ENCODE measurements at regions not wholly inside any gene's neighbourhood (a gene's known extent, or its start where the extent isn't known, plus 50 kb on each side); places are given as distances from the start of the nearest gene placed in this dataset.

GRCh38 chr5:62182802-62183201 lies 123.2 kb upstream of the KIF2A start:
- Histone ChIP-seq H3K9me2 (no peaks in the 10 kb centered on the region), H3K27me3 (ENCODE audit: insufficient read depth) (no peaks in the 10 kb centered on the region), H4K20me1 (ENCODE audit: insufficient read depth) (no peaks in the 10 kb centered on the region), H3K4me3 (ENCODE audit: low read depth in 2 of 2, low read length in 1 of 2) (no peak overlapping the region), H3K4me2 (no peak overlapping the region), H3K79me2 (ENCODE audit: insufficient read depth) (no peaks in the 10 kb centered on the region), H3K9ac (no peak overlapping the region), H3K36me3 (replicated peaks in 1 of 2; ENCODE audit: control insufficient read depth in 1 of 2, insufficient read depth in 2 of 2, low read length in 1 of 2) (no peaks in the 10 kb centered on the region), H2AFZ (ENCODE audit: low read depth) (no peak overlapping the region), H3K27ac (ENCODE audit: low read depth in 2 of 2, low read length in 1 of 2) (no peak overlapping the region), H3K9me3 (no peaks in the 10 kb centered on the region), H3F3A (replicated peaks; ENCODE audit: insufficient read depth) (no peaks in the 10 kb centered on the region), H3K4me1 (ENCODE audit: control insufficient read depth in 1 of 2, insufficient read depth in 2 of 2, low read depth in 1 of 2, low read length in 1 of 2) (no peaks in the 10 kb centered on the region; a peak in 1 of 4 replicates)
- ChIA-PET POLR2A (no interaction called here), CTCF (interaction anchor here (1.3 kb wide), 1 partner anchor 42 kb away, joined by 3 read pairs; no protein-coding TSS in a partner anchor)
- WGBS (ENCODE audit: low lambda C conversion rate): 42% methylated on average over 1 of the region's 1 CpG
- no peak for DNase-seq
- no peak for TF ChIP-seq TAF1 (IDR thresholded peaks at IDR 0.05; ENCODE audit: borderline replicate concordance, low read depth, low read length)
- no peak for TF ChIP-seq NRF1 (IDR thresholded peaks at IDR 0.05; ENCODE audit: low read depth, low read length)
- TF ChIP-seq, protein P1, sequence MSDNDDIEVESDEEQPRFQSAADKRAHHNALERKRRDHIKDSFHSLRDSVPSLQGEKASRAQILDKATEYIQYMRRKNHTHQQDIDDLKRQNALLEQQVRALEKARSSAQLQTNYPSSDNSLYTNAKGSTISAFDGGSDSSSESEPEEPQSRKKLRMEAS (IDR thresholded peaks at IDR 0.05; ENCODE audit: low read depth): no peak
- TF ChIP-seq EZH2phosphoT487 (IDR thresholded peaks at IDR 0.05; ENCODE audit: borderline replicate concordance, low read depth): no peak
- TF ChIP-seq, protein P2, sequence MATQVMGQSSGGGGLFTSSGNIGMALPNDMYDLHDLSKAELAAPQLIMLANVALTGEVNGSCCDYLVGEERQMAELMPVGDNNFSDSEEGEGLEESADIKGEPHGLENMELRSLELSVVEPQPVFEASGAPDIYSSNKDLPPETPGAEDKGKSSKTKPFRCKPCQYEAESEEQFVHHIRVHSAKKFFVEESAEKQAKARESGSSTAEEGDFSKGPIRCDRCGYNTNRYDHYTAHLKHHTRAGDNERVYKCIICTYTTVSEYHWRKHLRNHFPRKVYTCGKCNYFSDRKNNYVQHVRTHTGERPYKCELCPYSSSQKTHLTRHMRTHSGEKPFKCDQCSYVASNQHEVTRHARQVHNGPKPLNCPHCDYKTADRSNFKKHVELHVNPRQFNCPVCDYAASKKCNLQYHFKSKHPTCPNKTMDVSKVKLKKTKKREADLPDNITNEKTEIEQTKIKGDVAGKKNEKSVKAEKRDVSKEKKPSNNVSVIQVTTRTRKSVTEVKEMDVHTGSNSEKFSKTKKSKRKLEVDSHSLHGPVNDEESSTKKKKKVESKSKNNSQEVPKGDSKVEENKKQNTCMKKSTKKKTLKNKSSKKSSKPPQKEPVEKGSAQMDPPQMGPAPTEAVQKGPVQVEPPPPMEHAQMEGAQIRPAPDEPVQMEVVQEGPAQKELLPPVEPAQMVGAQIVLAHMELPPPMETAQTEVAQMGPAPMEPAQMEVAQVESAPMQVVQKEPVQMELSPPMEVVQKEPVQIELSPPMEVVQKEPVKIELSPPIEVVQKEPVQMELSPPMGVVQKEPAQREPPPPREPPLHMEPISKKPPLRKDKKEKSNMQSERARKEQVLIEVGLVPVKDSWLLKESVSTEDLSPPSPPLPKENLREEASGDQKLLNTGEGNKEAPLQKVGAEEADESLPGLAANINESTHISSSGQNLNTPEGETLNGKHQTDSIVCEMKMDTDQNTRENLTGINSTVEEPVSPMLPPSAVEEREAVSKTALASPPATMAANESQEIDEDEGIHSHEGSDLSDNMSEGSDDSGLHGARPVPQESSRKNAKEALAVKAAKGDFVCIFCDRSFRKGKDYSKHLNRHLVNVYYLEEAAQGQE (IDR thresholded peaks at IDR 0.05; ENCODE audit: low read depth, low read length): no peak
- no peak for TF ChIP-seq TEAD4 (IDR thresholded peaks at IDR 0.05; ENCODE audit: borderline replicate concordance, insufficient read depth)
- TF ChIP-seq NFIC (IDR thresholded peaks at IDR 0.05; ENCODE audit: borderline replicate concordance): no peak
- TF ChIP-seq EP300 (IDR thresholded peaks at IDR 0.05; ENCODE audit: borderline replicate concordance in 1 of 2, low read depth in 1 of 2, low read length in 1 of 2): no peak
- TF ChIP-seq RAD21 (IDR thresholded peaks at IDR 0.05; ENCODE audit: low read length): no peak

GRCh38 chr5:62183727-62184126 lies 122.3 kb upstream of the KIF2A start:
- H3K9me3 ChIP-seq: no peaks in the 10 kb centered on the region
- H3F3A ChIP-seq (replicated peaks; ENCODE audit: insufficient read depth): no peaks in the 10 kb centered on the region
- no peaks in the 10 kb centered on the region for H3K9me2 ChIP-seq
- POLR2A ChIA-PET: no interaction called here
- H3K27me3 ChIP-seq (ENCODE audit: insufficient read depth): no peaks in the 10 kb centered on the region
- H3K4me2 ChIP-seq: no peak overlapping the region
- 69% methylated on average over 1 of the region's 1 CpG for WGBS (ENCODE audit: low lambda C conversion rate)
- no peak overlapping the region for H3K27ac ChIP-seq (ENCODE audit: low read depth in 2 of 2, low read length in 1 of 2)
- no peaks in the 10 kb centered on the region for H3K79me2 ChIP-seq (ENCODE audit: insufficient read depth)
- CTCF ChIA-PET: interaction anchor here (1.3 kb wide), 1 partner anchor 43 kb away, joined by 3 read pairs; no protein-coding TSS in a partner anchor
- H2AFZ ChIP-seq (ENCODE audit: low read depth): no peak overlapping the region
- TF ChIP-seq CHD2 (IDR thresholded peaks at IDR 0.05; ENCODE audit: low read length, partially characterized antibody) (no peak), ZBTB33 (IDR thresholded peaks at IDR 0.05; ENCODE audit: borderline replicate concordance, low read depth) (no peak)
- no peaks in the 10 kb centered on the region for H3K36me3 ChIP-seq (replicated peaks in 1 of 2; ENCODE audit: control insufficient read depth in 1 of 2, insufficient read depth in 2 of 2, low read length in 1 of 2)
- H4K20me1 ChIP-seq (ENCODE audit: insufficient read depth): no peaks in the 10 kb centered on the region
- H3K4me3 ChIP-seq (ENCODE audit: low read depth in 2 of 2, low read length in 1 of 2): no peak overlapping the region
- H3K9ac ChIP-seq: no peak overlapping the region
- no peaks in the 10 kb centered on the region; a peak in 1 of 4 replicates for H3K4me1 ChIP-seq (ENCODE audit: control insufficient read depth in 1 of 2, insufficient read depth in 2 of 2, low read depth in 1 of 2, low read length in 1 of 2)
- no peak for DNase-seq
